Hepatocyte (in vitro differentiated cells): ENCODE measurements at regions not wholly inside any gene's neighbourhood (a gene's known extent, or its start where the extent isn't known, plus 50 kb on each side); places are given as distances from the start of the nearest gene placed in this dataset.

Experiments
- DNase-seq: peaks from one replicate; pipeline ENCODE4 v3.0.0-alpha.2; 2016; ENCODE audit warnings: low spot score
- H2AFZ ChIP-seq: fragments of 200-600 bp; sonication (generic); 2 replicates; pipeline ENCODE4 v1.6.0; 2016; ENCODE audit warnings: antibody characterized with exemption, mild to moderate bottlenecking
- H3K27ac ChIP-seq: fragments of 200-600 bp; sonication (generic); 2 replicates; pipeline ENCODE4 v1.5.1; 2016; ENCODE audit warnings: mild to moderate bottlenecking
- H3K27me3 ChIP-seq: fragments of 200-600 bp; sonication (generic); 2 replicates; pipeline ENCODE4 v1.6.1; 2016
- H3K36me3 ChIP-seq: fragments of 200-600 bp; sonication (generic); replicated peaks from 2 replicates; pipeline ENCODE4 v1.5.1; 2016; ENCODE audit warnings: low read depth; ENCODE audit not compliant: insufficient read depth
- H3K4me1 ChIP-seq: fragments of 200-600 bp; sonication (generic); 2 replicates; pipeline ENCODE4 v1.5.1; 2016; ENCODE audit warnings: mild to moderate bottlenecking, moderate library complexity; ENCODE audit not compliant: insufficient read depth
- H3K4me2 ChIP-seq: fragments of 200-600 bp; sonication (generic); 2 replicates; pipeline ENCODE4 v1.6.0; 2016
- H3K4me3 ChIP-seq: fragments of 200-600 bp; sonication (generic); 2 replicates; pipeline ENCODE4 v1.5.1; 2016; ENCODE audit warnings: mild to moderate bottlenecking
- H3K79me2 ChIP-seq: fragments of 200-600 bp; sonication (generic); 2 replicates; pipeline ENCODE4 v1.6.0; 2017; ENCODE audit warnings: mild to moderate bottlenecking
- H3K9me2 ChIP-seq: fragments of 200-600 bp; sonication (generic); replicated peaks from 2 replicates; pipeline ENCODE4 v1.6.0; 2017; ENCODE audit warnings: mild to moderate bottlenecking; ENCODE audit not compliant: insufficient read depth
- H3K9me3 ChIP-seq: fragments of 200-600 bp; sonication (generic); 2 replicates; pipeline ENCODE4 v1.5.1; 2016; ENCODE audit warnings: low read depth, mild to moderate bottlenecking
- H4K20me1 ChIP-seq: fragments of 200-600 bp; sonication (generic); 2 replicates; pipeline ENCODE4 v1.6.0; 2016; ENCODE audit warnings: mild to moderate bottlenecking; ENCODE audit not compliant: insufficient read depth, poor library complexity, severe bottlenecking
- CTCF ChIP-seq: fragments of 200-600 bp; sonication (generic); IDR thresholded peaks from 2 replicates; pipeline ENCODE4 v1.5.1; 2016; ENCODE audit warnings: antibody characterized with exemption, mild to moderate bottlenecking; ENCODE audit not compliant: poor library complexity
- EZH2 ChIP-seq: fragments of 200-600 bp; sonication (generic); IDR thresholded peaks from 2 replicates; pipeline ENCODE4 v1.6.1; 2016; ENCODE audit warnings: antibody characterized with exemption, mild to moderate bottlenecking, borderline replicate concordance
- EZH2phosphoT487 ChIP-seq: fragments of 200-600 bp; sonication (generic); IDR thresholded peaks from one replicate; pipeline ENCODE4 v1.6.1; 2018; ENCODE audit warnings: antibody characterized with exemption, mild to moderate bottlenecking, low read depth, moderate library complexity; ENCODE audit not compliant: unreplicated experiment, severe bottlenecking
- WGBS: methylation state at CpG from one replicate; pipeline ENCODE4 v1.1.6; 2016; ENCODE audit warnings: low lambda C conversion rate; ENCODE audit errors: missing lambda C conversion rate; 5-methylcytosine and 5-hydroxymethylcytosine counted together

- no peak for DNase-seq
- Histone ChIP-seq H2AFZ (no peak overlapping the region), H3K9me2 (no peaks in the 10 kb centered on the region), H3K36me3 (no peaks in the 10 kb centered on the region), H3K79me2 (no peaks in the 10 kb centered on the region), H4K20me1 (no peaks in the 10 kb centered on the region), H3K4me1 (no peaks in the 10 kb centered on the region), H3K4me3 (no peak overlapping the region), H3K27ac (no peak overlapping the region), H3K27me3 (no peaks in the 10 kb centered on the region), H3K4me2 (no peak overlapping the region), H3K9me3 (no peaks in the 10 kb centered on the region)
- WGBS = 80% methylated on average over 1 of the region's 1 CpG
- TF ChIP-seq CTCF = no peak
- TF ChIP-seq EZH2 = no peak
- TF ChIP-seq EZH2phosphoT487 = no peak
Observed at GRCh38 chr11:23851216-23851615, 645.6 kb upstream of the LUZP2 start.

- no peak overlapping the region for H3K4me2 ChIP-seq
- no peaks in the 10 kb centered on the region for H4K20me1 ChIP-seq
- 79% methylated on average over 1 of the region's 1 CpG for WGBS
- TF ChIP-seq EZH2phosphoT487 (no peak), EZH2 (no peak), CTCF (no peak)
- H3K4me1 ChIP-seq = no peaks in the 10 kb centered on the region
- H2AFZ ChIP-seq = no peak overlapping the region
- H3K9me3 ChIP-seq = no peaks in the 10 kb centered on the region
- no peaks in the 10 kb centered on the region for H3K27me3 ChIP-seq
- H3K79me2 ChIP-seq = no peaks in the 10 kb centered on the region
- no peaks in the 10 kb centered on the region for H3K9me2 ChIP-seq
- no peak overlapping the region for H3K4me3 ChIP-seq
- no peak for DNase-seq
- H3K36me3 ChIP-seq = no peaks in the 10 kb centered on the region
- peak overlapping the region; percentile 25 for H3K27ac ChIP-seq
Observed at GRCh38 chr11:23856654-23857053, 640.2 kb upstream of the LUZP2 start.

GRCh38 chr11:23859087-23859486 lies 637.8 kb upstream of the LUZP2 start:
- H2AFZ ChIP-seq = no peak overlapping the region
- H3K27ac ChIP-seq = no peak overlapping the region
- no peaks in the 10 kb centered on the region for H3K9me3 ChIP-seq
- H3K9me2 ChIP-seq = no peaks in the 10 kb centered on the region
- H4K20me1 ChIP-seq = no peaks in the 10 kb centered on the region
- H3K4me3 ChIP-seq = no peak overlapping the region
- no peaks in the 10 kb centered on the region for H3K27me3 ChIP-seq
- H3K4me1 ChIP-seq = no peaks in the 10 kb centered on the region
- no peaks in the 10 kb centered on the region for H3K79me2 ChIP-seq
- DNase-seq = no peak
- H3K4me2 ChIP-seq = no peak overlapping the region
- no peaks in the 10 kb centered on the region for H3K36me3 ChIP-seq
- TF ChIP-seq EZH2 = no peak

- Histone ChIP-seq H3K4me3 (no peak overlapping the region), H3K4me2 (no peak overlapping the region), H3K27ac (no peak overlapping the region), H3K4me1 (no peaks in the 10 kb centered on the region), H3K36me3 (no peaks in the 10 kb centered on the region), H3K79me2 (no peaks in the 10 kb centered on the region), H2AFZ (no peak overlapping the region), H3K27me3 (no peaks in the 10 kb centered on the region), H3K9me3 (no peaks in the 10 kb centered on the region), H4K20me1 (no peaks in the 10 kb centered on the region), H3K9me2 (no peaks in the 10 kb centered on the region)
- no peak for TF ChIP-seq CTCF
- no peak for TF ChIP-seq EZH2
- no peak for TF ChIP-seq EZH2phosphoT487
- DNase-seq = no peak
- WGBS = 96% methylated on average over 9 of the region's 9 CpGs
Observed at GRCh38 chr11:23861615-23862014, 635.2 kb upstream of the LUZP2 start.
